ENCODE measurements at regions not wholly inside any gene's neighbourhood (a gene's known extent, or its start where the extent isn't known, plus 50 kb on each side); places are given as distances from the start of the nearest gene placed in this dataset.

- Histone ChIP-seq H3F3A (replicated peaks; ENCODE audit: low read depth) (no peaks in the 10 kb centered on the region), H3K9me2 (ENCODE audit: insufficient read depth) (no peaks in the 10 kb centered on the region), H3K4me2 (no peak overlapping the region), H3K27ac (ENCODE audit: low read depth) (no peak overlapping the region), H3K79me2 (replicated peaks; ENCODE audit: insufficient read depth) (no peaks in the 10 kb centered on the region), H4K20me1 (replicated peaks; ENCODE audit: insufficient read depth) (no peaks in the 10 kb centered on the region), H3K4me3 (no peak overlapping the region), H2AFZ (no peak overlapping the region), H3K27me3 (ENCODE audit: insufficient read depth) (no peaks in the 10 kb centered on the region), H3K4me1 (ENCODE audit: insufficient read depth) (no peaks in the 10 kb centered on the region), H3K36me3 (ENCODE audit: insufficient read depth) (no peaks in the 10 kb centered on the region)
- H3K9me3 Mint-ChIP-seq = peaks cover 4% of the 10 kb centered on the region; the same call in 2 of the 3 replicates
- 0 out of 3 replicates have a peak, but pooled peaks cover 3% of the 10 kb centered on the region for H3K36me3 Mint-ChIP-seq (ENCODE audit: low read depth)
- TF ChIP-seq JUNB (IDR thresholded peaks at IDR 0.05; ENCODE audit: unreplicated experiment) = no peak
- no peak for TF ChIP-seq EZH2 (IDR thresholded peaks at IDR 0.05; ENCODE audit: low read depth, unreplicated experiment)
- TF ChIP-seq ZNF331 (CRISPR knock-in tag; IDR thresholded peaks at IDR 0.05; ENCODE audit: low read depth) = no peak
- TF ChIP-seq NANOG (IDR thresholded peaks at IDR 0.05; ENCODE audit: borderline replicate concordance) = no peak
- TF ChIP-seq EZH2phosphoT487 (IDR thresholded peaks at IDR 0.05; ENCODE audit: unreplicated experiment) = no peak
- no peak for TF ChIP-seq REST (IDR thresholded peaks at IDR 0.05; ENCODE audit: unreplicated experiment)
- no peak for TF ChIP-seq POLR2AphosphoS5 (IDR thresholded peaks at IDR 0.05; ENCODE audit: low read depth)
- no peak for TF ChIP-seq CTCF (conservative IDR thresholded peaks at IDR 0.05; ENCODE audit: low read depth in 2 of 2)
- TF ChIP-seq CREB1 (CRISPR knock-in tag; IDR thresholded peaks at IDR 0.05; ENCODE audit: low read depth) = no peak
- no peak for TF ChIP-seq ZNF114 (CRISPR knock-in tag; IDR thresholded peaks at IDR 0.05)
- no peak for TF ChIP-seq ETS1 (IDR thresholded peaks at IDR 0.05)
- no peak for TF ChIP-seq STAT1 (IDR thresholded peaks at IDR 0.05; ENCODE audit: unreplicated experiment)
- TF ChIP-seq ZNF462 (CRISPR knock-in tag; IDR thresholded peaks at IDR 0.05) = no peak
- H3K4me3 Mint-ChIP-seq = no peak overlapping the region
- no peak for ATAC-seq
- H3K4me1 Mint-ChIP-seq = 0 out of 3 replicates have a peak, but pooled peaks cover 4% of the 10 kb centered on the region
- H3K27ac Mint-ChIP-seq = no peak overlapping the region
- no peak for DNase-seq (ENCODE audit: low spot score)
- H3K27me3 Mint-ChIP-seq (ENCODE audit: insufficient read depth, low read depth, poor library complexity) = peaks cover 4% of the 10 kb centered on the region
Measured at GRCh38 chr5:36778336-36778735, 98.2 kb upstream of the NIPBL start.
